H1 (cell line): ENCODE measurements at regions not wholly inside any gene's neighbourhood (a gene's known extent, or its start where the extent isn't known, plus 50 kb on each side); places are given as distances from the start of the nearest gene placed in this dataset.

Experiments used
- CTCF ChIA-PET: fragments of 300-600 bp; sonication (Branson Sonifier 250); formaldehyde crosslinking; loops from one replicate; lab custom pipeline; 2021; ENCODE audit not compliant: partially characterized antibody; lab: Charles Lee
- POLR2A ChIA-PET: fragments of 300-600 bp; sonication (Branson Sonifier 250); formaldehyde crosslinking; loops from one replicate; lab custom pipeline; 2021; ENCODE audit warnings: inconsistent platforms; ENCODE audit not compliant: partially characterized antibody; lab: Charles Lee
- DNase-seq, 2 experiments: peaks; one replicate each; pipeline versions ENCODE4 v3.0.0 to v3.0.0-alpha.2; 2010 to 2022; ENCODE audit warnings: low spot score in 2 of 2, low read depth in 1 of 2, mixed read lengths in 1 of 2
- FAIRE-seq: peaks from 2 replicates; lab custom pipeline; 2011; peaks lifted over from hg19 to GRCh38; lab: Jason Lieb, UNC
- H2AFZ ChIP-seq: 2 replicates; pipeline ENCODE4 v1.8.1; 2012; ENCODE audit warnings: low read length, inconsistent platforms
- H2AK5ac ChIP-seq: 2 replicates; pipeline ENCODE4 v1.6.1; 2013; ENCODE audit warnings: low read depth, low read length
- H2BK120ac ChIP-seq: replicated peaks from 2 replicates; pipeline ENCODE3; 2013; ENCODE audit warnings: low read depth, low read length, inconsistent platforms
- H2BK12ac ChIP-seq: 2 replicates; pipeline ENCODE4 v1.6.1; 2013; ENCODE audit warnings: low read depth, low read length
- H2BK15ac ChIP-seq: 2 replicates; pipeline ENCODE4 v1.6.1; 2013; ENCODE audit warnings: low read length
- H2BK20ac ChIP-seq: 2 replicates; pipeline ENCODE4 v1.6.1; 2013; ENCODE audit warnings: low read length
- H2BK5ac ChIP-seq: 2 replicates; pipeline ENCODE4 v1.6.1; 2013; ENCODE audit warnings: low read depth, low read length
- H3K14ac ChIP-seq: 2 replicates; pipeline ENCODE4 v1.6.1; 2013; ENCODE audit warnings: inconsistent platforms; ENCODE audit not compliant: insufficient read length
- H3K18ac ChIP-seq: 2 replicates; pipeline ENCODE4 v1.6.1; 2013; ENCODE audit warnings: low read length; ENCODE audit errors: extremely low read depth
- H3K23ac ChIP-seq: 2 replicates; pipeline ENCODE4 v1.6.1; 2013; ENCODE audit warnings: inconsistent platforms; ENCODE audit not compliant: insufficient read length
- H3K23me2 ChIP-seq: 2 replicates; pipeline ENCODE4 v1.6.1; 2013; ENCODE audit warnings: low read depth, low read length
- H3K27ac ChIP-seq: 2 replicates; pipeline ENCODE4 v1.6.1; 2011; ENCODE audit warnings: low read depth, low read length, inconsistent platforms
- H3K27me3 ChIP-seq, 4 experiments: replicated peaks in 1 of 4; 1 replicate in 1 of 4; 2 replicates in 3 of 4; pipeline versions ENCODE4 v1.6.1 to v1.8.1; 2011 to 2013; ENCODE audit warnings: low read length in 3 of 4, mild to moderate bottlenecking in 3 of 4, inconsistent platforms in 2 of 4, mixed read lengths in 2 of 4, moderate library complexity in 1 of 4; ENCODE audit not compliant: control insufficient read depth in 3 of 4, insufficient read depth in 3 of 4; ENCODE audit errors: extremely low read depth in 1 of 4
- H3K36me3 ChIP-seq, 4 experiments: 2 replicates each; pipeline versions ENCODE4 v1.6.1 to v1.8.1; 2011 to 2013; ENCODE audit warnings: mild to moderate bottlenecking in 4 of 4, low read length in 3 of 4, moderate library complexity in 2 of 4, control low read depth in 1 of 4, inconsistent platforms in 1 of 4; ENCODE audit not compliant: insufficient read depth in 4 of 4, control insufficient read depth in 2 of 4
- H3K4ac ChIP-seq: replicated peaks from 2 replicates; pipeline ENCODE3; 2013; ENCODE audit warnings: low read length, low read depth, mixed read lengths, inconsistent platforms; ENCODE audit not compliant: insufficient read length
- H3K4me1 ChIP-seq, 4 experiments: replicated peaks in 1 of 4; 1 replicate in 1 of 4; 2 replicates in 3 of 4; pipeline versions ENCODE4 v1.6.1 to v1.8.1; 2011 to 2013; ENCODE audit warnings: low read length in 3 of 4, inconsistent platforms in 2 of 4, mixed read lengths in 1 of 4; ENCODE audit not compliant: insufficient read depth in 4 of 4, control insufficient read depth in 3 of 4
- H3K4me2 ChIP-seq, 2 experiments: 2 replicates each; pipeline versions ENCODE4 v1.6.1 to v1.8.1; 2011 to 2013; ENCODE audit warnings: low read depth in 2 of 2, low read length in 2 of 2, control low read depth in 1 of 2, inconsistent platforms in 1 of 2, mild to moderate bottlenecking in 1 of 2; ENCODE audit not compliant: insufficient read depth in 1 of 2
- H3K4me3 ChIP-seq, 4 experiments: fragments of 200-600, 300-600 bp in 1 of 4; sonication (generic), shearing (Covaris generic), sonication (Bioruptor Twin) in 1 of 4; 2 replicates each; pipeline versions ENCODE4 v1.5.1 to v1.8.1; 2011 to 2016; ENCODE audit warnings: low read length in 4 of 4, low read depth in 3 of 4, control low read depth in 2 of 4, inconsistent platforms in 2 of 4, mild to moderate bottlenecking in 2 of 4, mixed read lengths in 1 of 4, moderate library complexity in 1 of 4; ENCODE audit not compliant: insufficient read depth in 2 of 4; ENCODE audit errors: extremely low read depth in 1 of 4
- H3K56ac ChIP-seq: replicated peaks from 2 replicates; pipeline ENCODE3; 2013; ENCODE audit warnings: low read depth, mild to moderate bottlenecking, mixed read lengths, low read length, inconsistent platforms; ENCODE audit not compliant: insufficient read length
- H3K79me1 ChIP-seq: 2 replicates; pipeline ENCODE4 v1.6.1; 2013; ENCODE audit warnings: low read depth, low read length, control low read depth
- H3K79me2 ChIP-seq, 2 experiments: 2 replicates each; pipeline versions ENCODE4 v1.6.1 to v1.8.1; 2012 to 2013; ENCODE audit warnings: low read length in 2 of 2, mild to moderate bottlenecking in 2 of 2, inconsistent platforms in 1 of 2; ENCODE audit not compliant: insufficient read depth in 2 of 2, control insufficient read depth in 1 of 2
- H3K9ac ChIP-seq, 4 experiments: replicated peaks in 1 of 4; 1 replicate in 1 of 4; 2 replicates in 3 of 4; pipeline versions ENCODE4 v1.6.1 to v1.8.1; 2011 to 2013; ENCODE audit warnings: low read depth in 3 of 4, low read length in 3 of 4, control low read depth in 2 of 4, mild to moderate bottlenecking in 2 of 4, moderate library complexity in 2 of 4, inconsistent platforms in 1 of 4; ENCODE audit errors: extremely low read depth in 1 of 4
- H3K9me3 ChIP-seq, 2 experiments: 2 replicates each; pipeline versions ENCODE4 v1.6.1 to v1.8.1; 2012 to 2013; ENCODE audit warnings: mild to moderate bottlenecking in 2 of 2, moderate library complexity in 2 of 2, control low read depth in 1 of 2, inconsistent platforms in 1 of 2, low read depth in 1 of 2, low read length in 1 of 2, mixed read lengths in 1 of 2; ENCODE audit not compliant: insufficient read depth in 2 of 2
- H4K20me1 ChIP-seq, 2 experiments: replicated peaks in 1 of 2; 2 replicates each; pipeline versions ENCODE3 to v1.8.1; 2011 to 2013; ENCODE audit warnings: inconsistent platforms in 2 of 2, low read length in 2 of 2, mild to moderate bottlenecking in 1 of 2; ENCODE audit not compliant: insufficient read depth in 2 of 2, control insufficient read depth in 1 of 2
- H4K5ac ChIP-seq: 2 replicates; pipeline ENCODE4 v1.6.1; 2013; ENCODE audit warnings: low read length, low read depth, mixed read lengths, inconsistent platforms; ENCODE audit not compliant: insufficient read length
- H4K8ac ChIP-seq: 2 replicates; pipeline ENCODE4 v1.8.0; 2013; ENCODE audit warnings: mild to moderate bottlenecking, moderate library complexity, low read length, inconsistent platforms; ENCODE audit not compliant: insufficient read depth; ENCODE audit errors: extremely low read depth
- H4K91ac ChIP-seq: replicated peaks from 2 replicates; pipeline ENCODE3; 2013; ENCODE audit warnings: low read length, mixed read lengths, inconsistent platforms; ENCODE audit not compliant: insufficient read length
- ASH2L ChIP-seq: fragments of 200-600, 300-600 bp; sonication (generic); IDR thresholded peaks from one replicate; pipeline ENCODE4 v1.7.1; 2017; ENCODE audit warnings: low read length
- CBX5 ChIP-seq: fragments of 300-800, 300-1000 bp; sonication (generic); IDR thresholded peaks from 2 replicates; pipeline ENCODE4 v1.7.1; 2016; ENCODE audit warnings: antibody characterized with exemption, low read length, low read depth
- CBX8 ChIP-seq: fragments of 300-800, 300-1000 bp; sonication (generic); IDR thresholded peaks from 2 replicates; pipeline ENCODE4 v1.7.1; 2016; ENCODE audit warnings: low read depth, low read length, borderline replicate concordance
- CREB1 ChIP-seq: IDR thresholded peaks from 2 replicates; pipeline ENCODE4 v1.6.1; 2012; ENCODE audit warnings: inconsistent platforms
- FOSL1 ChIP-seq: IDR thresholded peaks from 2 replicates; pipeline ENCODE4 v1.6.1; 2011; ENCODE audit warnings: mild to moderate bottlenecking, low read depth, low read length, moderate library complexity; ENCODE audit not compliant: insufficient read depth
- GABPA ChIP-seq: IDR thresholded peaks from 2 replicates; pipeline ENCODE4 v1.6.1; 2011; ENCODE audit warnings: mild to moderate bottlenecking, low read length, moderate library complexity, borderline replicate concordance; ENCODE audit not compliant: insufficient read depth
- GTF2F1 ChIP-seq: IDR thresholded peaks from 2 replicates; pipeline ENCODE4 v1.6.1; 2012; ENCODE audit warnings: low read depth, low read length, improper control_type of control experiment, borderline replicate concordance
- HDAC6 ChIP-seq: IDR thresholded peaks from one replicate; pipeline ENCODE4 v1.7.1; 2012; ENCODE audit warnings: low read depth, mild to moderate bottlenecking, inconsistent platforms, low read length, moderate library complexity
- JUN ChIP-seq: IDR thresholded peaks from 2 replicates; pipeline ENCODE4 v1.6.1; 2011; ENCODE audit warnings: low read depth, mild to moderate bottlenecking, improper control_type of control experiment, low read length
- NANOG ChIP-seq: IDR thresholded peaks from 2 replicates; pipeline ENCODE4 v1.6.1; 2011; ENCODE audit warnings: low read length, low read depth, mild to moderate bottlenecking, inconsistent platforms; ENCODE audit not compliant: insufficient read depth, poor library complexity, severe bottlenecking
- PHF8 ChIP-seq: fragments of 200-600 bp; sonication (generic); conservative IDR thresholded peaks from 2 replicates; pipeline ENCODE4 v1.7.1; 2012; ENCODE audit warnings: low read depth, mild to moderate bottlenecking, inconsistent platforms, low read length, moderate library complexity
- RBBP5 ChIP-seq: IDR thresholded peaks from 2 replicates; pipeline ENCODE4 v1.7.1; 2012; ENCODE audit warnings: low read depth, mild to moderate bottlenecking, inconsistent platforms, low read length, moderate library complexity, borderline replicate concordance
- RNF2 ChIP-seq: fragments of 200-900, 300-1000 bp; sonication (generic); IDR thresholded peaks from 2 replicates; pipeline ENCODE4 v1.7.1; 2016; ENCODE audit warnings: borderline replicate concordance, low read depth, mild to moderate bottlenecking, antibody characterized with exemption, low read length; ENCODE audit not compliant: poor library complexity, severe bottlenecking; ENCODE audit errors: missing control alignments
- SAP30 ChIP-seq: fragments of 300-600 bp; sonication (generic); IDR thresholded peaks from 2 replicates; pipeline ENCODE4 v1.7.1; 2012; ENCODE audit warnings: low read length, moderate library complexity, mild to moderate bottlenecking, inconsistent platforms; ENCODE audit not compliant: insufficient read depth, insufficient replicate concordance
- SIRT6 ChIP-seq: IDR thresholded peaks from one replicate; pipeline ENCODE4 v1.7.1; 2012; ENCODE audit warnings: low read length, inconsistent platforms
- SP1 ChIP-seq: IDR thresholded peaks from 2 replicates; pipeline ENCODE4 v1.6.1; 2011; ENCODE audit warnings: low read depth, low read length
- SRF ChIP-seq: IDR thresholded peaks from 2 replicates; pipeline ENCODE4 v1.6.1; 2011; ENCODE audit warnings: mild to moderate bottlenecking, low read depth, low read length, moderate library complexity

GRCh38 chr2:156897548-156897947 is 360.0 kb upstream of the GALNT5 start:
- Histone ChIP-seq H3K4me1 (no peaks in the 10 kb centered on the region), H4K8ac (no peak overlapping the region), H3K36me3 (no peaks in the 10 kb centered on the region), H3K27me3 (no peaks in the 10 kb centered on the region), H2AFZ (no peak overlapping the region), H4K91ac (no peak overlapping the region), H3K56ac (no peak overlapping the region), H2BK15ac (no peak overlapping the region), H3K27ac (no peak overlapping the region), H3K18ac (no peak overlapping the region), H3K23me2 (no peaks in the 10 kb centered on the region), H3K23ac (no peak overlapping the region), H3K79me1 (no peaks in the 10 kb centered on the region), H2BK120ac (no peak overlapping the region), H3K4me3 (no peak overlapping the region), H3K14ac (no peak overlapping the region), H4K5ac (no peak overlapping the region), H4K20me1 (no peaks in the 10 kb centered on the region), H3K4me2 (no peak overlapping the region), H2AK5ac (no peak overlapping the region), H2BK5ac (no peak overlapping the region), H3K9ac (no peak overlapping the region), H3K9me3 (no peaks in the 10 kb centered on the region), H2BK20ac (no peak overlapping the region), H3K4ac (no peak overlapping the region), H2BK12ac (no peak overlapping the region), H3K79me2 (no peaks in the 10 kb centered on the region)
- DNase-seq, result no peak
- CTCF ChIA-PET, result no interaction called here
- POLR2A ChIA-PET, result no interaction called here
- FAIRE-seq, result no peak
- TF ChIP-seq GABPA (no peak), CBX5 (no peak), CREB1 (no peak), SIRT6 (no peak), FOSL1 (no peak), SP1 (no peak), SRF (no peak), JUN (no peak), ASH2L (no peak), PHF8 (no peak), SAP30 (no peak), HDAC6 (no peak), RNF2 (no peak), RBBP5 (no peak), GTF2F1 (no peak), NANOG (no peak), CBX8 (no peak)
